Suprapubic skin (tissue), 4 donors: ENCODE measurements at regions not wholly inside any gene's neighbourhood (a gene's known extent, or its start where the extent isn't known, plus 50 kb on each side); places are given as distances from the start of the nearest gene placed in this dataset.

Experiments
- DNase-seq, 2 donors: peaks; one replicate each; pipeline ENCODE4 v3.0.0-alpha.2; 2019; ENCODE audit warnings: low spot score in 2 of 2
- H3K27ac ChIP-seq: fragments of 200-600 bp; sonication (generic); one replicate; pipeline ENCODE4 v1.5.1; 2019
- H3K27me3 ChIP-seq: fragments of 200-600 bp; sonication (generic); one replicate; pipeline ENCODE4 v1.5.1; 2019
- H3K36me3 ChIP-seq: fragments of 200-600 bp; sonication (generic); one replicate; pipeline ENCODE4 v1.5.1; 2019
- H3K4me1 ChIP-seq: fragments of 200-600 bp; sonication (generic); one replicate; pipeline ENCODE4 v1.5.1; 2019
- H3K4me3 ChIP-seq: fragments of 200-600 bp; sonication (generic); one replicate; pipeline ENCODE4 v1.5.1; 2019; ENCODE audit warnings: mild to moderate bottlenecking
- H3K9me3 ChIP-seq: fragments of 200-600 bp; sonication (generic); one replicate; pipeline ENCODE4 v1.5.1; 2019
- CTCF ChIP-seq, 2 donors: fragments of 200-600 bp in 1 of 2; fragments of 450-650 bp in 1 of 2; sonication (generic) in 1 of 2; IDR thresholded peaks; one replicate each; pipeline ENCODE4 v1.5.1; 2016 to 2019; ENCODE audit warnings: antibody characterized with exemption in 2 of 2, mild to moderate bottlenecking in 1 of 2, moderate library complexity in 1 of 2
- EP300 ChIP-seq: sonication (generic); formaldehyde crosslinking; IDR thresholded peaks from one replicate; pipeline ENCODE4 v1.6.1; 2017; ENCODE audit warnings: antibody characterized with exemption
- POLR2A ChIP-seq, 2 donors: fragments of 450-650 bp; IDR thresholded peaks; one replicate each; pipeline ENCODE4 v1.6.1; 2017; ENCODE audit warnings: antibody characterized with exemption in 2 of 2, mild to moderate bottlenecking in 2 of 2, moderate library complexity in 2 of 2
- POLR2AphosphoS5 ChIP-seq, 3 donors: sonication (generic); formaldehyde crosslinking; IDR thresholded peaks; one replicate each; pipeline ENCODE4 v1.6.1; 2017; ENCODE audit warnings: antibody characterized with exemption in 3 of 3
- WGBS: methylation state at CpG from one replicate; pipeline ENCODE4 v1.1.5; 2018; 5-methylcytosine and 5-hydroxymethylcytosine counted together

DNA sequence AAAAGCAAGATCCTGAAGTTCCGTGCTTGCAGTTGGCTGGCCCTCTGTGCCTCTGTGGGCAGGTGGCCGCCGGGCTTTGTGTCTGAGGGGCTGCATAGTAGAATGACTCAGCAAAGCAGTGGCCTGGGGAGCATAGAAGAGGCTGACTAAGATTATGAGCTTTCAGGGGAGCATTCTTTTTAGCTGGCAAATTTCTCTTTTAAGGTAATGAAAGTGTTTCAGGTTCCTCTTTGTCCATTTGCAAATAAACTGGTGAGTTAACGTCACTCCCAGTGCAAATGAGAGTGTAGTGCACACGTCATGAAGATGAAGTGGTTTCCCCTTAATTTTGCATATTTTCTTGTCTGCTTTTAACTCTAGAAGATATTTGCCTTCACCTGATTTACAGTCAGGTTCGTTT lies 98.6 kb downstream of the BCL2L11 start:
- no peak for DNase-seq
- H3K4me1 ChIP-seq = no peaks in the 10 kb centered on the region
- no peak overlapping the region for H3K4me3 ChIP-seq

DNA sequence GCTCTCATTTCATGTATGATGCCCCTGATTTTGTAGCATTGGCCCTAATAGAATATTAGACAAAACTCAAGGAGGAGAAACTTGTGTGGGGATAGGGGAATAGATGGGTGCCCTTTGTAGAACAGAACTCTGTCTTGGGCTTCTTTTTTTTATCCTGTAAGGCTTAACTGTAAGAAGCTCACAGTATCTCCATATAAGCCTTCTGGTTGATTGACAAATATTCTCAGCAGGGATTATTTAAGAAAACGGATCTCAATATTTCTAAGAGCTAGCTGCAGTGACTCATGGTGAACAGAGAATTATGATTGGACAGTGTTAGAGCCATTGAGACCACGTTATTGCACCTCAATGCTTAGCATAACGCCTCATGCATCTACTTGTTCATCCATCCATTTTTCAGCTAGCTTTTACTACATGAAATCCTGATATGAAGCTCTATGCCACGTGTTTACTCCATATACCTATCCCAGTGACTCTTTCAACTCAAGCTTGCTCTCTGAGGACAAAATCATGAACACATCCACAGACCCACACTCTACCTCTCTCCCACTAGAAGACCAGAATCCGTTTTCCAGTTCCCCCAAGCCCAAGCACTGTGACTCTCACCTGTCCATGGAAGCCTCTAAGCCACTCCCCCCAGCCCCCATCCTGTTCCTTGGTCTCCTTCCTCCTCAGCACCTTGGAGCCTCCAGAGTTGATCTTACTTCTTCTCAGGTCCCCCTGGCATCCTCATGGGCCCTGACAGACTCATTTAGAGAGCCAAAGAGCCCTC lies 99.2 kb downstream of the BCL2L11 start:
- no peak for DNase-seq
- Histone ChIP-seq H3K27ac (no peak overlapping the region), H3K36me3 (no peaks in the 10 kb centered on the region), H3K4me1 (no peaks in the 10 kb centered on the region), H3K4me3 (no peak overlapping the region), H3K9me3 (peaks cover 2% of the 10 kb centered on the region), H3K27me3 (no peaks in the 10 kb centered on the region)
- TF ChIP-seq POLR2AphosphoS5 (IDR thresholded peaks at IDR 0.05) (no peak), POLR2A (IDR thresholded peaks at IDR 0.05) (no peak), CTCF (IDR thresholded peaks at IDR 0.05) (no peak), EP300 (no peak)
- 87% methylated on average over 5 of the region's 5 CpGs for WGBS

More for the DNA sequence above, 98.6 kb downstream of the BCL2L11 start:
- WGBS = 81% methylated on average over 6 of the region's 6 CpGs
- Histone ChIP-seq H3K36me3 (no peaks in the 10 kb centered on the region), H3K27me3 (no peaks in the 10 kb centered on the region), H3K27ac (no peak overlapping the region), H3K9me3 (peaks cover 5% of the 10 kb centered on the region)
- TF ChIP-seq EP300 (no peak), CTCF (IDR thresholded peaks at IDR 0.05) (no peak), POLR2AphosphoS5 (IDR thresholded peaks at IDR 0.05) (no peak), POLR2A (IDR thresholded peaks at IDR 0.05) (no peak)

DNA sequence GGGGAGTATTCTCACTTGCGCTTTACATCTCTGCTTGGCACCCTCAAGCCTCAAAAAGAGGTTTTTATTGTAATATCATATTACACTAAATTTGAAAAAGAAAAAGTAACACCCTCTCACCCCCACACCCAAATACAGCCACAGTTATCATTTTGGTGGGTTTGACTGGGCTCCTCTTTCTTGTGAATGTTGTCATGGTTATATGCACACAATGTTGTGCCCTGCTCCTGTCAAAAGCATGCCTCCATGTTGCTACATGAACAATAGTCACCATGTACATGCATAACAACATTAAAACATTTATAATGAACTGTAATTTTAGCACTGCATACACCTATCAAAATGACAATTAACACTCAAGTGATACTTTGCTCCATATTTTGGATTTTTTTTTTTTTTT lies 100.2 kb downstream of the BCL2L11 start:
- no peak for DNase-seq

DNA sequence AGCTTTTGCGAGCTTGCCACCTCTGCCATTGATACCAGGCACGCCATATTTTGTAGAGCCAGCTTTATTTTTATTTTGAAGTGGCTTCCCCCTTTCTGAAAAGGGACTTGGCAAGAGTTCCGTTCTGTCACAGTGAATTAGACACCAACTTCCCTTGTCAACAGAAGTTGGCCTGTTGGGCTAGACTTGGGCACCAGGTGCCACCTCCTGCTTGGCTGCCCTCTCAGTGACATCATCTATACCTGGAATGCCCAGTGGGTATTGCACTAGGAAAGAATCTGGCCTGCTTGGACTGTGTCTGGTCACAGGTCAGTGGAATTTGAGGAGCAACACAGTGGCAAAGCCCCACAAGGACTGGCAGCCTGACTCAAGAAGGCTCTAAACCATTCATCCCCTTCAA lies 101.0 kb downstream of the BCL2L11 start:
- TF ChIP-seq CTCF (IDR thresholded peaks at IDR 0.05) (no peak), POLR2A (IDR thresholded peaks at IDR 0.05) (no peak), EP300 (no peak), POLR2AphosphoS5 (IDR thresholded peaks at IDR 0.05) (no peak)
- Histone ChIP-seq H3K27ac (no peak overlapping the region), H3K4me1 (no peaks in the 10 kb centered on the region), H3K27me3 (no peaks in the 10 kb centered on the region), H3K9me3 (no peaks in the 10 kb centered on the region), H3K4me3 (no peak overlapping the region), H3K36me3 (no peaks in the 10 kb centered on the region)
- WGBS = 84% methylated on average over 3 of the region's 3 CpGs
- DNase-seq = no peak

More for the DNA sequence above, 100.2 kb downstream of the BCL2L11 start:
- Histone ChIP-seq H3K4me3 (no peak overlapping the region), H3K27ac (no peak overlapping the region), H3K4me1 (no peaks in the 10 kb centered on the region), H3K9me3 (no peaks in the 10 kb centered on the region), H3K27me3 (no peaks in the 10 kb centered on the region), H3K36me3 (no peaks in the 10 kb centered on the region)
- 100% methylated on average over 1 of the region's 1 CpG for WGBS
- TF ChIP-seq POLR2AphosphoS5 (IDR thresholded peaks at IDR 0.05) (no peak), EP300 (no peak), POLR2A (IDR thresholded peaks at IDR 0.05) (no peak), CTCF (IDR thresholded peaks at IDR 0.05) (no peak)

- Histone ChIP-seq H3K27ac (no peak overlapping the region), H3K4me1 (no peaks in the 10 kb centered on the region), H3K9me3 (no peaks in the 10 kb centered on the region), H3K27me3 (no peaks in the 10 kb centered on the region), H3K36me3 (no peaks in the 10 kb centered on the region), H3K4me3 (no peak overlapping the region)
- WGBS = 92% methylated on average over 3 of the region's 3 CpGs
- DNase-seq = no peak
- TF ChIP-seq POLR2AphosphoS5 (IDR thresholded peaks at IDR 0.05) = no peak
- TF ChIP-seq EP300 = no peak
- no peak for TF ChIP-seq POLR2A (IDR thresholded peaks at IDR 0.05)
- no peak for TF ChIP-seq CTCF (IDR thresholded peaks at IDR 0.05)
Observed at GRCh38 chr2:111222204-111222866, 101.6 kb downstream of the BCL2L11 start.
